ENCODE measurements at regions not wholly inside any gene's neighbourhood (a gene's known extent, or its start where the extent isn't known, plus 50 kb on each side); places are given as distances from the start of the nearest gene placed in this dataset.

DNA sequence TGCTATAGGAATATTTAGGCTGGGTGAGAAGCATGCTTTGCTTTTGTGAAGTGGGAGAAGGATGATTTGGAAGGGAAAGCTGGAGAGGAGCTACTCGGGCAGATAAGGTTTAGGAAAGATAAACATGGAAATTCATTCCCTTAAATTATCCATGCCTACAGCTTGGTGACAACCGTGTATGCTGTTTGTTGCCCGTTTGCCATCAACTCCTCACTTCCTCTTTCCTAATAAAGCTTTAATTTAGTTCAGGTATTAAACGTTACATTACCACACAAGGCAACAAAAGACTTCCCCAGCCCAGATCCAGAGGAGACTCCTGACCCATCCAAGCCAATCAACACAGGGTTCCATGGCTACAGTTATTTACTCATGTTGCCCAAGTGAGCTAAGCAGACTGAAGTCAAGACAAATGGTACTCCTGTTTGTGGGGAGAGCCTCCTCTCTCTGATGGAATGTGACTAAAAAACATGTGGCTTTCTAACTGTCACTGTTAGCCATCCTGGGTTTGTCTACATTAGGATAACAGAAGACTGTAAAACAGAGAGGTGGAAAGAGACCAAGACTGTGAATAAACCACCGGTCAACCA lies 101.7 kb upstream of the GRAMD1B start:
- no peak overlapping the region for H3K4me2 ChIP-seq (ENCODE audit: extremely low read depth, insufficient read depth, low read length)
- no peaks in the 10 kb centered on the region for H4K20me1 ChIP-seq (ENCODE audit: control insufficient read depth, extremely low read depth, insufficient read depth, low read length)
- DNase-seq (ENCODE audit: low read depth in 2 of 2): no peak
- H3K4me3 ChIP-seq (replicated peaks in 1 of 4; ENCODE audit: control extremely low read depth in 1 of 4, insufficient read depth in 1 of 4, low read depth in 3 of 4, low read length in 4 of 4): no peak overlapping the region
- no peaks in the 10 kb centered on the region for H3K27me3 ChIP-seq (ENCODE audit: control insufficient read depth, insufficient read depth, low read length)
- no peak overlapping the region for H2AFZ ChIP-seq (ENCODE audit: low read length)
- H3K9ac ChIP-seq (ENCODE audit: insufficient read depth, low read length): no peak overlapping the region
- no peaks in the 10 kb centered on the region for H3K9me3 ChIP-seq (ENCODE audit: control insufficient read depth, insufficient read depth, low read depth, low read length)
- TF ChIP-seq EZH2 (IDR thresholded peaks at IDR 0.05; ENCODE audit: low read length, missing control alignments) (no peak), CTCF (conservative IDR thresholded peaks at IDR 0.05 in 1 of 2, IDR thresholded peaks at IDR 0.05 in 1 of 2; ENCODE audit: low read depth in 1 of 2, low read length in 2 of 2) (no peak)
- H3K36me3 ChIP-seq (ENCODE audit: control insufficient read depth, insufficient read depth, low read length): no peaks in the 10 kb centered on the region
- no peak overlapping the region for H3K27ac ChIP-seq (ENCODE audit: insufficient read depth, low read length)
- H3K79me2 ChIP-seq (ENCODE audit: control insufficient read depth, insufficient read depth, low read length): no peaks in the 10 kb centered on the region
- H3K4me1 ChIP-seq (ENCODE audit: control insufficient read depth, extremely low read depth, insufficient read depth, low read length): no peaks in the 10 kb centered on the region

- H3K79me2 ChIP-seq (ENCODE audit: control insufficient read depth, insufficient read depth, low read length): no peaks in the 10 kb centered on the region
- H3K9ac ChIP-seq (ENCODE audit: insufficient read depth, low read length): no peak overlapping the region
- no peaks in the 10 kb centered on the region for H3K27me3 ChIP-seq (ENCODE audit: control insufficient read depth, insufficient read depth, low read length)
- no peak overlapping the region for H3K27ac ChIP-seq (ENCODE audit: insufficient read depth, low read length)
- no peaks in the 10 kb centered on the region for H4K20me1 ChIP-seq (ENCODE audit: control insufficient read depth, extremely low read depth, insufficient read depth, low read length)
- no peaks in the 10 kb centered on the region for H3K9me3 ChIP-seq (ENCODE audit: control insufficient read depth, insufficient read depth, low read depth, low read length)
- no peak overlapping the region for H3K4me3 ChIP-seq (replicated peaks in 1 of 4; ENCODE audit: control extremely low read depth in 1 of 4, insufficient read depth in 1 of 4, low read depth in 3 of 4, low read length in 4 of 4)
- no peak overlapping the region for H2AFZ ChIP-seq (ENCODE audit: low read length)
- H3K4me1 ChIP-seq (ENCODE audit: control insufficient read depth, extremely low read depth, insufficient read depth, low read length): no peaks in the 10 kb centered on the region
- H3K36me3 ChIP-seq (ENCODE audit: control insufficient read depth, insufficient read depth, low read length): no peaks in the 10 kb centered on the region
- DNase-seq (ENCODE audit: low read depth in 2 of 2): no peak
- no peak for TF ChIP-seq EZH2 (IDR thresholded peaks at IDR 0.05; ENCODE audit: low read length, missing control alignments)
- TF ChIP-seq CTCF (conservative IDR thresholded peaks at IDR 0.05 in 1 of 2, IDR thresholded peaks at IDR 0.05 in 1 of 2; ENCODE audit: low read depth in 1 of 2, low read length in 2 of 2): no peak
- H3K4me2 ChIP-seq (ENCODE audit: extremely low read depth, insufficient read depth, low read length): no peak overlapping the region
Measured at GRCh38 chr11:123325533-123325932, 104.5 kb upstream of the GRAMD1B start.

DNA sequence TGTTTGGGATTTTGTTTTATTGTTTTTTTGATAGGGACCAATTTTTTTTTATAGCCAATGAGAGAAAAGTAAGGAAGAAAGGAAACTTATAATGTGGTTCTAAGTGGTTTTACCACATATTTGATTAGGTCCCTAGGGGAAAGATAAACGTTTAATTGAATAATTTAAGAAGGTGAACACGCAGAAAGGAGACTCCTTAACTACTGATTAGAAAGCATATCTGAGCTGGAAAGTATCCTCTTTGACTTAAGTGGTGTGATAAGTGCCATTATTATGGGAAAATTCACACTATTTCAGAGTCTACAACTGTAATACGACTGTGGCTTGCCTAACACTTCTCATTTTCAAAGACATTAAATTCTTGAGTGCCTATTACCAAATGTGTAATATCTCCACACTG lies 106.5 kb upstream of the GRAMD1B start:
- no peaks in the 10 kb centered on the region for H3K4me1 ChIP-seq (ENCODE audit: control insufficient read depth, extremely low read depth, insufficient read depth, low read length)
- no peaks in the 10 kb centered on the region for H3K27me3 ChIP-seq (ENCODE audit: control insufficient read depth, insufficient read depth, low read length)
- H2AFZ ChIP-seq (ENCODE audit: low read length): no peak overlapping the region
- no peak overlapping the region for H3K9ac ChIP-seq (ENCODE audit: insufficient read depth, low read length)
- H3K79me2 ChIP-seq (ENCODE audit: control insufficient read depth, insufficient read depth, low read length): no peaks in the 10 kb centered on the region
- H3K4me3 ChIP-seq (replicated peaks in 1 of 4; ENCODE audit: control extremely low read depth in 1 of 4, insufficient read depth in 1 of 4, low read depth in 3 of 4, low read length in 4 of 4): no peak overlapping the region
- no peaks in the 10 kb centered on the region for H4K20me1 ChIP-seq (ENCODE audit: control insufficient read depth, extremely low read depth, insufficient read depth, low read length)
- H3K4me2 ChIP-seq (ENCODE audit: extremely low read depth, insufficient read depth, low read length): no peak overlapping the region
- DNase-seq (ENCODE audit: low read depth in 2 of 2): no peak
- H3K36me3 ChIP-seq (ENCODE audit: control insufficient read depth, insufficient read depth, low read length): no peaks in the 10 kb centered on the region
- no peaks in the 10 kb centered on the region for H3K9me3 ChIP-seq (ENCODE audit: control insufficient read depth, insufficient read depth, low read depth, low read length)
- H3K27ac ChIP-seq (ENCODE audit: insufficient read depth, low read length): no peak overlapping the region
- TF ChIP-seq CTCF (conservative IDR thresholded peaks at IDR 0.05 in 1 of 2, IDR thresholded peaks at IDR 0.05 in 1 of 2; ENCODE audit: low read depth in 1 of 2, low read length in 2 of 2) (no peak), EZH2 (IDR thresholded peaks at IDR 0.05; ENCODE audit: low read length, missing control alignments) (no peak)

Data from fibroblast of lung (primary cell).